SKM-1 treated with dmso at 0.1 percent for 144 hours (cell line): ENCODE measurements at regions not wholly inside any gene's neighbourhood (a gene's known extent, or its start where the extent isn't known, plus 50 kb on each side); places are given as distances from the start of the nearest gene placed in this dataset.

Source experiments
- DNase-seq: peaks from one replicate; lab custom pipeline; 2025; ENCODE audit not compliant: unreplicated experiment; lab: John Stamatoyannopoulos, UW

- DNase-seq = no peak
Measured at GRCh38 chr14:104290058-104290667, 151.8 kb downstream of the KIF26A start.

- no peak for DNase-seq
Measured at GRCh38 chr14:104290756-104291122, 152.4 kb downstream of the KIF26A start.

GRCh38 chr14:104291123-104292000, 153.0 kb downstream of the KIF26A start:
- DNase-seq = no peak

- DNase-seq = no peak
Measured at GRCh38 chr14:104292084-104292970, 153.9 kb downstream of the KIF26A start.

- DNase-seq = no peak
Measured at GRCh38 chr14:104293231-104293841, 154.9 kb downstream of the KIF26A start.

- no peak for DNase-seq
Measured at GRCh38 chr14:104293851-104294627, 155.7 kb downstream of the KIF26A start.

- no peak for DNase-seq
Measured at GRCh38 chr14:104294628-104294982, 156.2 kb downstream of the KIF26A start.

GRCh38 chr14:104294983-104295680, 156.7 kb downstream of the KIF26A start:
- no peak for DNase-seq

GRCh38 chr14:104295681-104296387, 157.4 kb downstream of the KIF26A start:
- DNase-seq = no peak

GRCh38 chr14:104296388-104297312, 158.3 kb downstream of the KIF26A start:
- no peak for DNase-seq

GRCh38 chr14:104297313-104297704, 158.9 kb downstream of the KIF26A start:
- no peak for DNase-seq

GRCh38 chr14:104297721-104298401, 159.5 kb downstream of the KIF26A start:
- DNase-seq = no peak

GRCh38 chr14:104298458-104298857, 160.1 kb downstream of the KIF26A start:
- DNase-seq = no peak

GRCh38 chr14:104299993-104300761, 161.8 kb downstream of the KIF26A start:
- DNase-seq = no peak

GRCh38 chr14:104301731-104302460, 163.5 kb downstream of the KIF26A start:
- DNase-seq = no peak

GRCh38 chr14:104302794-104303405, 164.5 kb downstream of the KIF26A start:
- no peak for DNase-seq
